GM21423 (cell line): ENCODE measurements at regions not wholly inside any gene's neighbourhood (a gene's known extent, or its start where the extent isn't known, plus 50 kb on each side); places are given as distances from the start of the nearest gene placed in this dataset.

ENCODE experiments used
- ATAC-seq: cut with Tn5 transposase; IDR thresholded peaks from one replicate; pipeline ENCODE4 v1.9.1; 2021; ENCODE audit warnings: mild to moderate bottlenecking, moderate library complexity; ENCODE audit not compliant: unreplicated experiment

GRCh38 chr12:25904442-25904841 lies 54.0 kb upstream of the RASSF8 start:
- ATAC-seq: no peak

GRCh38 chr12:25906651-25907340 lies 51.7 kb upstream of the RASSF8 start:
- no peak for ATAC-seq
